Erythroblast (primary cell): ENCODE measurements at regions not wholly inside any gene's neighbourhood (a gene's known extent, or its start where the extent isn't known, plus 50 kb on each side); places are given as distances from the start of the nearest gene placed in this dataset.

Experiments
- GATA1 ChIP-seq: IDR thresholded peaks from 2 replicates; pipeline ENCODE4 v1.6.1; 2011; ENCODE audit warnings: low read depth, mild to moderate bottlenecking, control low read depth, low read length, moderate library complexity
- POLR2A ChIP-seq: IDR thresholded peaks from 2 replicates; pipeline ENCODE4 v1.6.1; 2011; ENCODE audit warnings: mild to moderate bottlenecking, low read length

- TF ChIP-seq POLR2A (no peak), GATA1 (no peak)
Measured at GRCh38 chr2:136314240-136314639, 196.3 kb upstream of the CXCR4 start.
